Right kidney (tissue), 1 donor: ENCODE measurements at regions not wholly inside any gene's neighbourhood (a gene's known extent, or its start where the extent isn't known, plus 50 kb on each side); places are given as distances from the start of the nearest gene placed in this dataset.

Experiments
- DNase-seq: peaks from one replicate; pipeline ENCODE4 v3.0.0-alpha.2; 2016

GRCh38 chr15:87135109-87135508 lies 1055.4 kb downstream of the AGBL1 start:
- no peak for DNase-seq

- no peak for DNase-seq
Measured at GRCh38 chr15:87133704-87134103, 1054.0 kb downstream of the AGBL1 start.

- no peak for DNase-seq
Measured at GRCh38 chr15:87131067-87131466, 1051.4 kb downstream of the AGBL1 start.

- no peak for DNase-seq
Measured at GRCh38 chr15:87129916-87130315, 1050.2 kb downstream of the AGBL1 start.

GRCh38 chr15:87123676-87124382 lies 1044.2 kb downstream of the AGBL1 start:
- no peak for DNase-seq

- DNase-seq, result no peak
Measured at GRCh38 chr15:87121336-87121735, 1041.7 kb downstream of the AGBL1 start.

- no peak for DNase-seq
Measured at GRCh38 chr15:87120555-87120954, 1040.9 kb downstream of the AGBL1 start.

- no peak for DNase-seq
Measured at GRCh38 chr15:87118846-87119245, 1039.2 kb downstream of the AGBL1 start.

GRCh38 chr15:87118435-87118834 lies 1038.8 kb downstream of the AGBL1 start:
- DNase-seq, result no peak

GRCh38 chr15:87115795-87116194 lies 1036.1 kb downstream of the AGBL1 start:
- DNase-seq, result no peak

GRCh38 chr15:87099916-87100315 lies 1020.2 kb downstream of the AGBL1 start:
- DNase-seq, result no peak

GRCh38 chr15:87089551-87089950 lies 1009.9 kb downstream of the AGBL1 start:
- no peak for DNase-seq

GRCh38 chr15:87083201-87083600 lies 1003.5 kb downstream of the AGBL1 start:
- DNase-seq, result no peak

- DNase-seq, result no peak
Measured at GRCh38 chr15:87082581-87082980, 1002.9 kb downstream of the AGBL1 start.

GRCh38 chr15:87080547-87080946 lies 1000.9 kb downstream of the AGBL1 start:
- no peak for DNase-seq
